ENCODE measurements at regions not wholly inside any gene's neighbourhood (a gene's known extent, or its start where the extent isn't known, plus 50 kb on each side); places are given as distances from the start of the nearest gene placed in this dataset.

DNA sequence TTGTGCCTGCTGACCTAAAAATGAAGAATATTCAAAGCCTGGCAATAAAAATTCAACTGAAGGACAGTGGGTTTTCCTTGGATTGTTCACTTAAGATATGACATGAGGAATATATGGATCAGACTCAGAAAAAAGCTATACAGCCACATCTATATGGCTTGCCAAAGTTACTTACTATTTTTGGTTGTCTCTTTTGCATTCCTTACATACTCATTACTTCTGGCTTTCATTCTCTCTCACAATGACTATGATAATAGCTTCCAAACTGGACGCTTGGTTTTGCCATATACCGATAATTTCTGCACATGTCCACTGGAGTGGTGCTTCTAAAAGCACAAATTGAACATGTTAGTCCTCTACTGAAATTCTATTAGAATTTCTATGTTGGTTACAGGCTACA is 664.9 kb downstream of the CDH8 start:
- no peak for DNase-seq (ENCODE audit: low spot score)
- Histone ChIP-seq H3K9me2 (ENCODE audit: insufficient read depth) (no peaks in the 10 kb centered on the region), H3K4me1 (ENCODE audit: insufficient read depth) (no peaks in the 10 kb centered on the region), H3K4me3 (no peak overlapping the region), H3F3A (replicated peaks; ENCODE audit: low read depth) (no peaks in the 10 kb centered on the region), H3K36me3 (ENCODE audit: insufficient read depth) (no peaks in the 10 kb centered on the region), H3K4me2 (no peak overlapping the region), H4K20me1 (replicated peaks; ENCODE audit: insufficient read depth) (no peaks in the 10 kb centered on the region), H3K27me3 (ENCODE audit: insufficient read depth) (no peaks in the 10 kb centered on the region), H3K79me2 (replicated peaks; ENCODE audit: insufficient read depth) (no peaks in the 10 kb centered on the region), H3K27ac (ENCODE audit: low read depth) (no peak overlapping the region), H2AFZ (no peak overlapping the region)
- Mint-ChIP-seq H3K4me1 (no peaks in the 10 kb centered on the region; the same call in 2 of the 3 replicates), H3K9me3 (no peaks in the 10 kb centered on the region), H3K27me3 (ENCODE audit: insufficient read depth, low read depth, poor library complexity) (peaks cover 3% of the 10 kb centered on the region), H3K27ac (no peak overlapping the region), H3K36me3 (ENCODE audit: low read depth) (no peaks in the 10 kb centered on the region), H3K4me3 (no peak overlapping the region)
- ATAC-seq, result no peak
- TF ChIP-seq, protein P1, sequence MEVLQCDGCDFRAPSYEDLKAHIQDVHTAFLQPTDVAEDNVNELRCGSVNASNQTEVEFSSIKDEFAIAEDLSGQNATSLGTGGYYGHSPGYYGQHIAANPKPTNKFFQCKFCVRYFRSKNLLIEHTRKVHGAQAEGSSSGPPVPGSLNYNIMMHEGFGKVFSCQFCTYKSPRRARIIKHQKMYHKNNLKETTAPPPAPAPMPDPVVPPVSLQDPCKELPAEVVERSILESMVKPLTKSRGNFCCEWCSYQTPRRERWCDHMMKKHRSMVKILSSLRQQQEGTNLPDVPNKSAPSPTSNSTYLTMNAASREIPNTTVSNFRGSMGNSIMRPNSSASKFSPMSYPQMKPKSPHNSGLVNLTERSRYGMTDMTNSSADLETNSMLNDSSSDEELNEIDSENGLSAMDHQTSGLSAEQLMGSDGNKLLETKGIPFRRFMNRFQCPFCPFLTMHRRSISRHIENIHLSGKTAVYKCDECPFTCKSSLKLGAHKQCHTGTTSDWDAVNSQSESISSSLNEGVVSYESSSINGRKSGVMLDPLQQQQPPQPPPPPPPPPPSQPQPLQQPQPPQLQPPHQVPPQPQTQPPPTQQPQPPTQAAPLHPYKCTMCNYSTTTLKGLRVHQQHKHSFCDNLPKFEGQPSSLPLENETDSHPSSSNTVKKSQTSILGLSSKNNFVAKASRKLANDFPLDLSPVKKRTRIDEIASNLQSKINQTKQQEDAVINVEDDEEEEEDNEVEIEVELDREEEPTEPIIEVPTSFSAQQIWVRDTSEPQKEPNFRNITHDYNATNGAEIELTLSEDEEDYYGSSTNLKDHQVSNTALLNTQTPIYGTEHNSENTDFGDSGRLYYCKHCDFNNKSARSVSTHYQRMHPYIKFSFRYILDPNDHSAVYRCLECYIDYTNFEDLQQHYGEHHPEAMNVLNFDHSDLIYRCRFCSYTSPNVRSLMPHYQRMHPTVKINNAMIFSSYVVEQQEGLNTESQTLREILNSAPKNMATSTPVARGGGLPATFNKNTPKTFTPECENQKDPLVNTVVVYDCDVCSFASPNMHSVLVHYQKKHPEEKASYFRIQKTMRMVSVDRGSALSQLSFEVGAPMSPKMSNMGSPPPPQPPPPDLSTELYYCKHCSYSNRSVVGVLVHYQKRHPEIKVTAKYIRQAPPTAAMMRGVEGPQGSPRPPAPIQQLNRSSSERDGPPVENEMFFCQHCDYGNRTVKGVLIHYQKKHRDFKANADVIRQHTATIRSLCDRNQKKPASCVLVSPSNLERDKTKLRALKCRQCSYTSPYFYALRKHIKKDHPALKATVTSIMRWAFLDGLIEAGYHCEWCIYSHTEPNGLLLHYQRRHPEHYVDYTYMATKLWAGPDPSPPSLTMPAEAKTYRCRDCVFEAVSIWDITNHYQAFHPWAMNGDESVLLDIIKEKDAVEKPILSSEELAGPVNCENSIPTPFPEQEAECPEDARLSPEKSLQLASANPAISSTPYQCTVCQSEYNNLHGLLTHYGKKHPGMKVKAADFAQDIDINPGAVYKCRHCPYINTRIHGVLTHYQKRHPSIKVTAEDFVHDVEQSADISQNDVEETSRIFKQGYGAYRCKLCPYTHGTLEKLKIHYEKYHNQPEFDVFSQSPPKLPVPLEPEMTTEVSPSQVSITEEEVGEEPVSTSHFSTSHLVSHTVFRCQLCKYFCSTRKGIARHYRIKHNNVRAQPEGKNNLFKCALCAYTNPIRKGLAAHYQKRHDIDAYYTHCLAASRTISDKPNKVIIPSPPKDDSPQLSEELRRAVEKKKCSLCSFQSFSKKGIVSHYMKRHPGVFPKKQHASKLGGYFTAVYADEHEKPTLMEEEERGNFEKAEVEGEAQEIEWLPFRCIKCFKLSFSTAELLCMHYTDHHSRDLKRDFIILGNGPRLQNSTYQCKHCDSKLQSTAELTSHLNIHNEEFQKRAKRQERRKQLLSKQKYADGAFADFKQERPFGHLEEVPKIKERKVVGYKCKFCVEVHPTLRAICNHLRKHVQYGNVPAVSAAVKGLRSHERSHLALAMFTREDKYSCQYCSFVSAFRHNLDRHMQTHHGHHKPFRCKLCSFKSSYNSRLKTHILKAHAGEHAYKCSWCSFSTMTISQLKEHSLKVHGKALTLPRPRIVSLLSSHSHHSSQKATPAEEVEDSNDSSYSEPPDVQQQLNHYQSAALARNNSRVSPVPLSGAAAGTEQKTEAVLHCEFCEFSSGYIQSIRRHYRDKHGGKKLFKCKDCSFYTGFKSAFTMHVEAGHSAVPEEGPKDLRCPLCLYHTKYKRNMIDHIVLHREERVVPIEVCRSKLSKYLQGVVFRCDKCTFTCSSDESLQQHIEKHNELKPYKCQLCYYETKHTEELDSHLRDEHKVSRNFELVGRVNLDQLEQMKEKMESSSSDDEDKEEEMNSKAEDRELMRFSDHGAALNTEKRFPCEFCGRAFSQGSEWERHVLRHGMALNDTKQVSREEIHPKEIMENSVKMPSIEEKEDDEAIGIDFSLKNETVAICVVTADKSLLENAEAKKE (CRISPR knock-in tag; IDR thresholded peaks at IDR 0.05), result no peak
- TF ChIP-seq STAT1 (IDR thresholded peaks at IDR 0.05; ENCODE audit: unreplicated experiment), result no peak
- TF ChIP-seq EZH2 (IDR thresholded peaks at IDR 0.05; ENCODE audit: low read depth, unreplicated experiment), result no peak
- TF ChIP-seq EZH2phosphoT487 (IDR thresholded peaks at IDR 0.05; ENCODE audit: unreplicated experiment), result no peak
- TF ChIP-seq POLR2AphosphoS5 (IDR thresholded peaks at IDR 0.05; ENCODE audit: low read depth), result no peak
- no peak for TF ChIP-seq NANOG (IDR thresholded peaks at IDR 0.05; ENCODE audit: borderline replicate concordance)
- TF ChIP-seq, protein P2, sequence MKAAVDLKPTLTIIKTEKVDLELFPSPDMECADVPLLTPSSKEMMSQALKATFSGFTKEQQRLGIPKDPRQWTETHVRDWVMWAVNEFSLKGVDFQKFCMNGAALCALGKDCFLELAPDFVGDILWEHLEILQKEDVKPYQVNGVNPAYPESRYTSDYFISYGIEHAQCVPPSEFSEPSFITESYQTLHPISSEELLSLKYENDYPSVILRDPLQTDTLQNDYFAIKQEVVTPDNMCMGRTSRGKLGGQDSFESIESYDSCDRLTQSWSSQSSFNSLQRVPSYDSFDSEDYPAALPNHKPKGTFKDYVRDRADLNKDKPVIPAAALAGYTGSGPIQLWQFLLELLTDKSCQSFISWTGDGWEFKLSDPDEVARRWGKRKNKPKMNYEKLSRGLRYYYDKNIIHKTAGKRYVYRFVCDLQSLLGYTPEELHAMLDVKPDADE (IDR thresholded peaks at IDR 0.05), result no peak
- no peak for TF ChIP-seq ZNF331 (CRISPR knock-in tag; IDR thresholded peaks at IDR 0.05; ENCODE audit: low read depth)
- no peak for TF ChIP-seq CREB1 (CRISPR knock-in tag; IDR thresholded peaks at IDR 0.05; ENCODE audit: low read depth)
- TF ChIP-seq JUNB (IDR thresholded peaks at IDR 0.05; ENCODE audit: unreplicated experiment), result no peak
- TF ChIP-seq, protein P3, sequence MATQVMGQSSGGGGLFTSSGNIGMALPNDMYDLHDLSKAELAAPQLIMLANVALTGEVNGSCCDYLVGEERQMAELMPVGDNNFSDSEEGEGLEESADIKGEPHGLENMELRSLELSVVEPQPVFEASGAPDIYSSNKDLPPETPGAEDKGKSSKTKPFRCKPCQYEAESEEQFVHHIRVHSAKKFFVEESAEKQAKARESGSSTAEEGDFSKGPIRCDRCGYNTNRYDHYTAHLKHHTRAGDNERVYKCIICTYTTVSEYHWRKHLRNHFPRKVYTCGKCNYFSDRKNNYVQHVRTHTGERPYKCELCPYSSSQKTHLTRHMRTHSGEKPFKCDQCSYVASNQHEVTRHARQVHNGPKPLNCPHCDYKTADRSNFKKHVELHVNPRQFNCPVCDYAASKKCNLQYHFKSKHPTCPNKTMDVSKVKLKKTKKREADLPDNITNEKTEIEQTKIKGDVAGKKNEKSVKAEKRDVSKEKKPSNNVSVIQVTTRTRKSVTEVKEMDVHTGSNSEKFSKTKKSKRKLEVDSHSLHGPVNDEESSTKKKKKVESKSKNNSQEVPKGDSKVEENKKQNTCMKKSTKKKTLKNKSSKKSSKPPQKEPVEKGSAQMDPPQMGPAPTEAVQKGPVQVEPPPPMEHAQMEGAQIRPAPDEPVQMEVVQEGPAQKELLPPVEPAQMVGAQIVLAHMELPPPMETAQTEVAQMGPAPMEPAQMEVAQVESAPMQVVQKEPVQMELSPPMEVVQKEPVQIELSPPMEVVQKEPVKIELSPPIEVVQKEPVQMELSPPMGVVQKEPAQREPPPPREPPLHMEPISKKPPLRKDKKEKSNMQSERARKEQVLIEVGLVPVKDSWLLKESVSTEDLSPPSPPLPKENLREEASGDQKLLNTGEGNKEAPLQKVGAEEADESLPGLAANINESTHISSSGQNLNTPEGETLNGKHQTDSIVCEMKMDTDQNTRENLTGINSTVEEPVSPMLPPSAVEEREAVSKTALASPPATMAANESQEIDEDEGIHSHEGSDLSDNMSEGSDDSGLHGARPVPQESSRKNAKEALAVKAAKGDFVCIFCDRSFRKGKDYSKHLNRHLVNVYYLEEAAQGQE (IDR thresholded peaks at IDR 0.05; ENCODE audit: unreplicated experiment), result no peak
- TF ChIP-seq ZNF114 (CRISPR knock-in tag; IDR thresholded peaks at IDR 0.05), result no peak
- TF ChIP-seq, protein P4, sequence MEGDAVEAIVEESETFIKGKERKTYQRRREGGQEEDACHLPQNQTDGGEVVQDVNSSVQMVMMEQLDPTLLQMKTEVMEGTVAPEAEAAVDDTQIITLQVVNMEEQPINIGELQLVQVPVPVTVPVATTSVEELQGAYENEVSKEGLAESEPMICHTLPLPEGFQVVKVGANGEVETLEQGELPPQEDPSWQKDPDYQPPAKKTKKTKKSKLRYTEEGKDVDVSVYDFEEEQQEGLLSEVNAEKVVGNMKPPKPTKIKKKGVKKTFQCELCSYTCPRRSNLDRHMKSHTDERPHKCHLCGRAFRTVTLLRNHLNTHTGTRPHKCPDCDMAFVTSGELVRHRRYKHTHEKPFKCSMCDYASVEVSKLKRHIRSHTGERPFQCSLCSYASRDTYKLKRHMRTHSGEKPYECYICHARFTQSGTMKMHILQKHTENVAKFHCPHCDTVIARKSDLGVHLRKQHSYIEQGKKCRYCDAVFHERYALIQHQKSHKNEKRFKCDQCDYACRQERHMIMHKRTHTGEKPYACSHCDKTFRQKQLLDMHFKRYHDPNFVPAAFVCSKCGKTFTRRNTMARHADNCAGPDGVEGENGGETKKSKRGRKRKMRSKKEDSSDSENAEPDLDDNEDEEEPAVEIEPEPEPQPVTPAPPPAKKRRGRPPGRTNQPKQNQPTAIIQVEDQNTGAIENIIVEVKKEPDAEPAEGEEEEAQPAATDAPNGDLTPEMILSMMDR (conservative IDR thresholded peaks at IDR 0.05; ENCODE audit: low read depth in 2 of 2), result no peak
